ENCODE measurements at regions not wholly inside any gene's neighbourhood (a gene's known extent, or its start where the extent isn't known, plus 50 kb on each side); places are given as distances from the start of the nearest gene placed in this dataset.
"Not testable (repeated sequence)": the region's sequence is repeated elsewhere in the genome, so short reads cannot be mapped to it uniquely, and the experiment has no call there.

- DNase-seq: not testable (repeated sequence)
Measured at GRCh38 chr21:8194042-8194441, 2327.3 kb upstream of the TPTE start.

- not testable (repeated sequence) for DNase-seq
Measured at GRCh38 chr21:8197377-8198027, 2323.9 kb upstream of the TPTE start.

- DNase-seq: not testable (repeated sequence)
Measured at GRCh38 chr21:8205094-8205891, 2316.1 kb upstream of the TPTE start.

- not testable (repeated sequence) for DNase-seq
Measured at GRCh38 chr21:8205892-8206188, 2315.5 kb upstream of the TPTE start.

- not testable (repeated sequence) for DNase-seq
Measured at GRCh38 chr21:8212986-8213550, 2308.3 kb upstream of the TPTE start.

GRCh38 chr21:8214539-8214938 lies 2306.8 kb upstream of the TPTE start:
- not testable (repeated sequence) for DNase-seq

- not testable (repeated sequence) for DNase-seq
Measured at GRCh38 chr21:8229366-8230150, 2291.8 kb upstream of the TPTE start.

- not testable (repeated sequence) for DNase-seq
Measured at GRCh38 chr21:8231252-8231651, 2290.1 kb upstream of the TPTE start.

- not testable (repeated sequence) for DNase-seq
Measured at GRCh38 chr21:8233000-8233399, 2288.4 kb upstream of the TPTE start.

GRCh38 chr21:8234059-8234458 lies 2287.3 kb upstream of the TPTE start:
- not testable (repeated sequence) for DNase-seq

GRCh38 chr21:8244723-8245641 lies 2276.4 kb upstream of the TPTE start:
- DNase-seq: not testable (repeated sequence)

GRCh38 chr21:8245642-8246402 lies 2275.6 kb upstream of the TPTE start:
- not testable (repeated sequence) for DNase-seq

GRCh38 chr21:8251701-8252100 lies 2269.7 kb upstream of the TPTE start:
- DNase-seq: not testable (repeated sequence)

GRCh38 chr21:8255094-8255493 lies 2266.3 kb upstream of the TPTE start:
- DNase-seq: not testable (repeated sequence)

GRCh38 chr21:8257083-8257799 lies 2264.1 kb upstream of the TPTE start:
- peak; percentile 0 for DNase-seq

- DNase-seq: not testable (repeated sequence)
Measured at GRCh38 chr21:8260065-8260627, 2261.2 kb upstream of the TPTE start.

All from right forelimb (tissue), 1 donor.